Naive B cell (primary cell): ENCODE measurements at regions not wholly inside any gene's neighbourhood (a gene's known extent, or its start where the extent isn't known, plus 50 kb on each side); places are given as distances from the start of the nearest gene placed in this dataset.

Source experiments
- ATAC-seq, 2 donors: fragments of 150-1000 bp; cut with Tn5 transposase; 2 replicates each; pipeline ENCODE4 v1.10.0; 2021; ENCODE audit warnings: low read depth in 2 of 2, mild to moderate bottlenecking in 2 of 2, moderate library complexity in 2 of 2
- DNase-seq: peaks from one replicate; pipeline ENCODE4 v3.0.0; 2022
- H3K27ac Mint-ChIP-seq, 6 donors: one replicate each; pipeline ENCODE4 v1.8.0; 2020 to 2022; ENCODE audit warnings: mild to moderate bottlenecking in 6 of 6, mixed read lengths in 6 of 6, moderate library complexity in 5 of 6, inconsistent platforms in 2 of 6
- H3K27me3 Mint-ChIP-seq, 3 donors: one replicate each; pipeline ENCODE4 v1.8.0; 2021 to 2022; ENCODE audit warnings: mixed read lengths in 3 of 3, mild to moderate bottlenecking in 1 of 3
- H3K36me3 Mint-ChIP-seq, 2 donors: one replicate each; pipeline ENCODE4 v1.8.0; 2020 to 2022; ENCODE audit warnings: mixed read lengths in 2 of 2, inconsistent platforms in 1 of 2, mild to moderate bottlenecking in 1 of 2
- H3K4me1 Mint-ChIP-seq, 3 donors: one replicate each; pipeline ENCODE4 v1.8.0; 2020 to 2022; ENCODE audit warnings: mixed read lengths in 3 of 3, inconsistent platforms in 1 of 3, mild to moderate bottlenecking in 1 of 3, moderate library complexity in 1 of 3
- H3K4me3 Mint-ChIP-seq, 8 donors: one replicate each; pipeline ENCODE4 v1.8.0; 2020 to 2022; ENCODE audit warnings: mild to moderate bottlenecking in 8 of 8, mixed read lengths in 8 of 8, moderate library complexity in 8 of 8, inconsistent platforms in 2 of 8
- H3K9me3 Mint-ChIP-seq, 7 donors: one replicate each; pipeline ENCODE4 v1.8.0; 2020 to 2022; ENCODE audit warnings: mixed read lengths in 7 of 7, mild to moderate bottlenecking in 5 of 7, inconsistent platforms in 2 of 7, moderate library complexity in 1 of 7

GRCh38 chr4:45569619-45570018 lies 554.2 kb downstream of the GABRG1 start:
- H3K27me3 Mint-ChIP-seq, result no peaks in the 10 kb centered on the region
- H3K36me3 Mint-ChIP-seq, result no peaks in the 10 kb centered on the region
- ATAC-seq (no peak), DNase-seq (no peak)
- H3K27ac Mint-ChIP-seq, result no peak overlapping the region
- no peaks in the 10 kb centered on the region for H3K4me1 Mint-ChIP-seq
- H3K9me3 Mint-ChIP-seq, result peaks cover 0 to 11% (median 4%) of the 10 kb centered on the region in 7 donors
- H3K4me3 Mint-ChIP-seq, result no peak overlapping the region

- Mint-ChIP-seq H3K9me3 (peaks cover 0 to 11% (median 3%) of the 10 kb centered on the region in 7 donors), H3K4me3 (no peak overlapping the region), H3K27me3 (no peaks in the 10 kb centered on the region), H3K4me1 (no peaks in the 10 kb centered on the region), H3K36me3 (no peaks in the 10 kb centered on the region), H3K27ac (no peak overlapping the region)
- ATAC-seq (no peak), DNase-seq (no peak)
Observed at GRCh38 chr4:45568694-45569093, 555.2 kb downstream of the GABRG1 start.

DNA sequence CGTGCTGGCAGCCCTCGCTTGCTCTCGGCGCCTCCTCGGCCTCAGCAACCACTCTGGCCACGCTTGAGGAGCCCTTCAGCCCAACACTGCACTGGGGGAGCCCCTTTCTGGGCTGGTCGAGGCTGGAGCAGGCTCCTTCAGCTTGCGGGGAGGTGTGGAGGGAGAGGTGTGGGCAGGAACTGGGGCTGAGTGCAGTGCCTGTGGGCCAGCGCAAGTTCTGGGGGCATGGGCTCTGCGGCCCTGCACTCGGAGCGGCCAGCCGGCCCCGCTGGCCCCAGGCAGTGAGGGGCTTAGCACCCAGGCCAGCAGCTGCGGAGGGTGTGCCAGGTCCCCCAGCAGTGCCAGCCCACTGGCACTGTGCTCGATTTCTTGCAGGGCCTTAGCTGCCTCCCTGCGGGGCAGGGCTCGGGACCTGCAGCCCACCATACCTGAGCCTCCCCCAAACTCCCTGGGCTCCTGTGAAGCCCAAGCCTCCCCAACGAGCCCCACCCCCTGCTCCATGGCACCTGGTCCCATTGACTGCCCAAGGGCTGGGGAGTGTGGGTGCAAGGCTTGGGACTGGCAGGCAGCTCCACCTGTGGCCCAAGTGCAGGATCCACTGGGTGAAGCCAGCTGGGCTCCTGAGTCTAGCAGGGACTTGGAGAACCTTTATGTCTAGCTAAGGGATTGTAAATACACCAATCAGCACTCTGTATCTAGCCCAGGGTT lies 556.8 kb downstream of the GABRG1 start:
- DNase-seq (no peak), ATAC-seq (no peak)
- H3K36me3 Mint-ChIP-seq, result no peaks in the 10 kb centered on the region
- no peaks in the 10 kb centered on the region for H3K4me1 Mint-ChIP-seq
- H3K27ac Mint-ChIP-seq, result no peak overlapping the region
- H3K27me3 Mint-ChIP-seq, result no peaks in the 10 kb centered on the region
- H3K4me3 Mint-ChIP-seq, result no peak overlapping the region
- peaks cover 0 to 11% (median 0%) of the 10 kb centered on the region in 7 donors for H3K9me3 Mint-ChIP-seq

- no peaks in the 10 kb centered on the region for H3K27me3 Mint-ChIP-seq
- ATAC-seq (no peak), DNase-seq (no peak)
- no peak overlapping the region for H3K4me3 Mint-ChIP-seq
- H3K27ac Mint-ChIP-seq, result no peak overlapping the region
- H3K9me3 Mint-ChIP-seq, result peaks cover 0 to 5% (median 2%) of the 10 kb centered on the region in 7 donors
- no peaks in the 10 kb centered on the region for H3K4me1 Mint-ChIP-seq
- H3K36me3 Mint-ChIP-seq, result no peaks in the 10 kb centered on the region
Observed at GRCh38 chr4:45554423-45554822, 569.4 kb downstream of the GABRG1 start.

DNA sequence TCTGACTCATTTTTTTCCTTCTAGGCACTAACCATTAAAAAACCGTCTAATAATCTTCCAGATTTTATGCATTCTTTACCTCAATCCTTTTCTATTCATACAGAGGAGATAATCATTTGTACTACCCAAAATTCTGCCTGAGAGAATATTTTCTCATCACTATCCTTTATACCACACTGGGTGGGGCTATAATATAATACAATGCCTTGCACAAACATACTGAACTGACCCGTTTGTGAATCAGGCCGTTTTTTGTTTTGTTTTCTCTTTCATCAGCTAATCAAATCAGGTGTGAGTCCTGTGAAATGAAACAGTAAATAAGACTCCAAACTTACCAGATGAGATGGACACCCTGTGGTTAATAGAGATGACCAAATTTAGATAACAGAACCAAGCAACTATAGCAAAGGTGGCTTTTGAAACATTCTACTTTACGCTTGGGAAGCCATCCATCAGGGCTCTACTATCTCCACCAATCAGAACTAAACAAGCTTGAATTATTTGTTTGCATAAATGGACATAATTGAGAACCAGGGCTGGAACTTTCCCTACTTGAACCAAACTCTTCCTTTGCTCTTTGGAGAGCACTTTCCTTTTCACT lies 573.0 kb downstream of the GABRG1 start:
- H3K27ac Mint-ChIP-seq, result no peak overlapping the region
- H3K9me3 Mint-ChIP-seq, result peaks cover 0 to 5% (median 0%) of the 10 kb centered on the region in 7 donors
- ATAC-seq (no peak), DNase-seq (no peak)
- H3K4me1 Mint-ChIP-seq, result no peaks in the 10 kb centered on the region
- H3K36me3 Mint-ChIP-seq, result no peaks in the 10 kb centered on the region
- no peaks in the 10 kb centered on the region for H3K27me3 Mint-ChIP-seq
- H3K4me3 Mint-ChIP-seq, result no peak overlapping the region

DNA sequence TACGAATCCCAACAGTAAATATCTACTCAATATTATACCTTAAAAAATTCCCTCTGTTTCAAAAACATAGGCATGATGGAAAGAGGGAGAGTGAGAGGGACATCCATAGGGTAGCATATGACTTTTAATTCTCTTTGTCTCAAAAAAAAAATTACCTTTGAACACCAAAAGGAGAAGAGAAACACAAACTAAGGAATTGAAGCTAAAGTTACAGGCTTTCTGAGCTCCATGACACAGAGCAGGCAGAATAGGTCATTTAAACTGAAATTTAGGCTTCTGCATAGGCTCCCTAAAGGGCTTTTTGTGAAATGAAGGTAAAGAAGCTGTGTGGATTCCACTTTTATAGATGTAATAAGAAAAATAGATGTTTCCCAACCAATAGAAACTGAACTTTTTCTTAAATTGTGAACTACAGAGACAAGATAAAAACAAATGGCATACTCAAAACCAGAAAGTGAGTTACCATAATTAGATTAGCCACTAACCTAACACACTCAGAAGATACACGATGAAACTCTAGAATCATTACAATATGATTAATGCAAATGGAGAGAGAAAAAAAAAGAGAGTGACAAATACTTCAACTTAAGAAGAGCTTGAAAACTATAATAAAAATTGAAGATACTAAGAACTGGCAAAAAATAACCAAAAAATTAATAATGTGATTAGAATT lies 584.6 kb downstream of the GABRG1 start:
- ATAC-seq, result no peak
- peaks cover 0 to 11% (median 7%) of the 10 kb centered on the region in 7 donors for H3K9me3 Mint-ChIP-seq
- no peak overlapping the region for H3K4me3 Mint-ChIP-seq
- H3K27ac Mint-ChIP-seq, result no peak overlapping the region
- DNase-seq, result no peak
- H3K27me3 Mint-ChIP-seq, result no peaks in the 10 kb centered on the region
- no peaks in the 10 kb centered on the region for H3K36me3 Mint-ChIP-seq
- no peaks in the 10 kb centered on the region for H3K4me1 Mint-ChIP-seq

GRCh38 chr4:45530498-45530897 lies 593.4 kb downstream of the GABRG1 start:
- no peaks in the 10 kb centered on the region for H3K36me3 Mint-ChIP-seq
- H3K27ac Mint-ChIP-seq, result no peak overlapping the region
- no peaks in the 10 kb centered on the region for H3K4me1 Mint-ChIP-seq
- no peak for ATAC-seq
- no peak overlapping the region for H3K4me3 Mint-ChIP-seq
- H3K9me3 Mint-ChIP-seq, result peaks cover 0 to 17% (median 8%) of the 10 kb centered on the region in 7 donors
- H3K27me3 Mint-ChIP-seq, result no peaks in the 10 kb centered on the region
- no peak for DNase-seq

DNA sequence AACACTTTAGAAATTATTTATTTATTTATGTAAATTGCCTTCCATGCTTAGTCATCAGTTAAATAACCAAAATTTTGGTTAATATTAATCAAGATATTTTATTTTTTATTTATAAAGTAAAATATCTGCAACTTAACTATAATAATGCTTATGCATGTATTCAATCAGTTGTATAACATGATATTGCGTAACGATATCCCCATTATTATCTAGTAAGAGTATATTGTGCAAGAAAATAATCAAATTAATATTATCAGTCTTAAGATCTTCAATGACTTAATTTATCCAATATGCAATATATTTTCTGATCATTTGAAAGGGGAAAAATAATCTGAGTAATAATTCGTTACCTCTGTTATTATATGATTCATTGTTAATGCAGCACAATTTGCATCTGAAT lies 596.7 kb downstream of the GABRG1 start:
- Mint-ChIP-seq H3K36me3 (no peaks in the 10 kb centered on the region), H3K9me3 (peaks cover 0 to 13% (median 7%) of the 10 kb centered on the region in 7 donors), H3K4me1 (no peaks in the 10 kb centered on the region), H3K27me3 (no peaks in the 10 kb centered on the region), H3K4me3 (no peak overlapping the region), H3K27ac (no peak overlapping the region)
- DNase-seq (no peak), ATAC-seq (no peak)

GRCh38 chr4:45518832-45519231 lies 605.0 kb downstream of the GABRG1 start:
- DNase-seq (no peak), ATAC-seq (no peak)
- no peaks in the 10 kb centered on the region for H3K4me1 Mint-ChIP-seq
- H3K9me3 Mint-ChIP-seq, result peaks cover 2 to 12% (median 3%) of the 10 kb centered on the region in 7 donors
- H3K36me3 Mint-ChIP-seq, result no peaks in the 10 kb centered on the region
- H3K27ac Mint-ChIP-seq, result peak overlapping the region in 1 of 6 donors; percentile 72
- H3K27me3 Mint-ChIP-seq, result no peaks in the 10 kb centered on the region
- no peak overlapping the region for H3K4me3 Mint-ChIP-seq

DNA sequence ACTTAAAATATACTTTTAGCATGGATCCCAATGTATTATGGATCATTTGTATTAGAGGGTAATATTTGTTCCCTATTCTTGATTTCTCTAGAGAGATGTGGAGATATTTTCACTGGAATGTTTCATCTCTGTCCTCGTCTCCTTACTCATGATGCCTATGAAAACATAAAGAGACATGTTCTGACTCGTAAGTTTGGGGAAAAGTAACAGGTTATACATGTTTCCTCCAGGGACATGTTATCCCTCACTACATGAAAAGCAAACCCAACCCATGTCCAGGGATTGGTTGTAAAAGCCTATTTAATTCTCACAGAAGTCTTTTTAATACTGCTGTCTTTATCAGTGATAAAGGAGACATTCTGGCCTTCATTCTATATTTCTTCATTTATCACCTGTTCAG lies 621.4 kb downstream of the GABRG1 start:
- no peaks in the 10 kb centered on the region for H3K4me1 Mint-ChIP-seq
- H3K4me3 Mint-ChIP-seq, result no peak overlapping the region
- ATAC-seq (no peak), DNase-seq (no peak)
- H3K36me3 Mint-ChIP-seq, result no peaks in the 10 kb centered on the region
- no peak overlapping the region for H3K27ac Mint-ChIP-seq
- H3K27me3 Mint-ChIP-seq, result no peaks in the 10 kb centered on the region
- H3K9me3 Mint-ChIP-seq, result peaks cover 0 to 4% (median 0%) of the 10 kb centered on the region in 7 donors

DNA sequence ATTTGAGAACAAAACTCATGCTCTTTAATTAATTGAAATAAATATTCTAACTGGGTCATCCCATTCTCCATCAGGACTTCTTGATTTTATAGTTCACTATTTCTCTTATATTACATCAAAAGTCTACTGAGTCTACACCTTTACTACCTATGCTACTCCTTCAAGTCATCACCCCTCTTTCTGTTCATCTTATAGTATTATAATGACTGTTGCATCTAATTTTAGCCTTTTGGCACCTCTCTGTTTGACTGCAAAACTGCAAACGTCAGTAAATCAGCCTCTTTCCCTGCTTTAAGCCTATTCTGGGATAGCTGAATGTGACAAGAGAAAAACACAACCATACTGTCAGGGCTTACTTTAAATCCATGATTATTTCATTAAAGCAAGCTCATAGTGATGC lies 639.1 kb downstream of the GABRG1 start:
- Mint-ChIP-seq H3K9me3 (peaks cover 0 to 5% (median 0%) of the 10 kb centered on the region in 7 donors), H3K4me1 (no peaks in the 10 kb centered on the region), H3K4me3 (no peak overlapping the region), H3K36me3 (no peaks in the 10 kb centered on the region), H3K27ac (no peak overlapping the region), H3K27me3 (no peaks in the 10 kb centered on the region)
- no peak for ATAC-seq
- no peak for DNase-seq

DNA sequence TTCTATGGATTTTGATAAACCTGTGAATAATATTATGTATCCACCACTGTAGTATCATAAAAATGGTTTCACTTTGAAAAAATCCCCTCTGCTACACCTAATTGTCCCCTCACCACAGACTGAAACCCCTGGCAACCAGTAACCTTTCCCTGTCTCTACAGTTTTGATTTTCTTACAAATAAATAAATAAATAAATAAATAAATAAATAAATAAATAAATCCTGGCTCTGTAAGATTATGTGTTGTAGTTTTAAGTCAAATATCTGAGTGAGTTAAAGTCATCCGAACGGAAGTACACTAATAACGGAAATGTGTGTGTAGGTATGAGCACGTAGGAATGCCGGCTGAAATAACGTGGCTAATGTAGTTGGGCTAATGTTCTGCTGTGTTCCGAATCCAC lies 641.5 kb downstream of the GABRG1 start:
- Mint-ChIP-seq H3K4me1 (no peaks in the 10 kb centered on the region), H3K27me3 (no peaks in the 10 kb centered on the region), H3K4me3 (no peak overlapping the region), H3K27ac (no peak overlapping the region), H3K36me3 (no peaks in the 10 kb centered on the region), H3K9me3 (peaks cover 0 to 5% (median 0%) of the 10 kb centered on the region in 7 donors)
- no peak for DNase-seq
- no peak for ATAC-seq

GRCh38 chr4:45477311-45477733 lies 646.5 kb downstream of the GABRG1 start:
- Mint-ChIP-seq H3K4me1 (peaks cover 0 to 3% (median 0%) of the 10 kb centered on the region in 3 donors), H3K27me3 (no peaks in the 10 kb centered on the region), H3K4me3 (no peak overlapping the region), H3K9me3 (peaks cover 0 to 11% (median 2%) of the 10 kb centered on the region in 7 donors), H3K27ac (no peak overlapping the region), H3K36me3 (no peaks in the 10 kb centered on the region)
- DNase-seq, result no peak
- ATAC-seq, result no peak

DNA sequence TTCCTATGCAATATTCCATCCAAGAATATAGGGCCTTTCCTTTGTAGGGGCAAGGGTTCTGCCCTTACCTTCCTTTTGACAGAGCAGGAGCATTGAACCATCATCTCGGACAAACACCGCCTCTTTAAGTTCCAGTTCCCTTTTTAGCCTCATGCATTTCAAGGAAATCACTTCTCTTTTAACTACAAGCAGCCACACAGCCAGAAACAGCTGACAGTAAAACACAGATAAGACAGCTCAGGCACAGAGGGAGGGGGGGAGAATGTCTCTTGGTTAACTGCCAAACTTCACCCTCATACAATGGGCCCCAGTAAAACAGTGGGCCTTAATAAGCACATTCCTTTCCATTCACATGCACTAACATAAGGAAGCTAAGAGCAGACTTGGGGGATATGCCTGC lies 648.3 kb downstream of the GABRG1 start:
- Mint-ChIP-seq H3K36me3 (no peaks in the 10 kb centered on the region), H3K4me3 (no peak overlapping the region), H3K4me1 (peaks cover 0 to 3% (median 0%) of the 10 kb centered on the region in 3 donors), H3K27ac (no peak overlapping the region), H3K9me3 (peaks cover 0 to 11% (median 2%) of the 10 kb centered on the region in 7 donors), H3K27me3 (no peaks in the 10 kb centered on the region)
- DNase-seq (no peak), ATAC-seq (no peak)
